ENCODE measurements at regions not wholly inside any gene's neighbourhood (a gene's known extent, or its start where the extent isn't known, plus 50 kb on each side); places are given as distances from the start of the nearest gene placed in this dataset.
"Not testable (repeated sequence)": the region's sequence is repeated elsewhere in the genome, so short reads cannot be mapped to it uniquely, and the experiment has no call there.

DNA sequence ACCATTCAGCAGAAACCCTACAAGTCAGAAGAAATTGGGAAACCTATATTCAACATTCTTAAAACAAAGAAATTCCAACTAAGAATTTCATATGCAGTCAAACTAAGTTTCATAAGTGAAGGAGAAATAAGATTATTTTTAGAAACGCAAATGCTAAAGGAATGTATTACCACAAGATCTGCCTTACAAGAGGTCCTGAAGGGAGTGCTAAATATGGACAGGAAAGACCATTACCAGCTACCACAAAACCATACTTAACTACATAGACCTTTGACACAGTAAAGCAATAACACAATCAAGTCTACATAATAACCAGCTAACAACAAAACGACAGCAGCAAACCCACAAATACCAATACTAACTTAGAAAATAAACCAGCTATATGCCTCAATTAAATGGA is 169.3 kb upstream of the FGF16 start:
- in situ Hi-C loops (cut with HindIII; ENCODE audit: low sequenced_read_pairs), result no loop called here
- TF ChIP-seq, protein P1, sequence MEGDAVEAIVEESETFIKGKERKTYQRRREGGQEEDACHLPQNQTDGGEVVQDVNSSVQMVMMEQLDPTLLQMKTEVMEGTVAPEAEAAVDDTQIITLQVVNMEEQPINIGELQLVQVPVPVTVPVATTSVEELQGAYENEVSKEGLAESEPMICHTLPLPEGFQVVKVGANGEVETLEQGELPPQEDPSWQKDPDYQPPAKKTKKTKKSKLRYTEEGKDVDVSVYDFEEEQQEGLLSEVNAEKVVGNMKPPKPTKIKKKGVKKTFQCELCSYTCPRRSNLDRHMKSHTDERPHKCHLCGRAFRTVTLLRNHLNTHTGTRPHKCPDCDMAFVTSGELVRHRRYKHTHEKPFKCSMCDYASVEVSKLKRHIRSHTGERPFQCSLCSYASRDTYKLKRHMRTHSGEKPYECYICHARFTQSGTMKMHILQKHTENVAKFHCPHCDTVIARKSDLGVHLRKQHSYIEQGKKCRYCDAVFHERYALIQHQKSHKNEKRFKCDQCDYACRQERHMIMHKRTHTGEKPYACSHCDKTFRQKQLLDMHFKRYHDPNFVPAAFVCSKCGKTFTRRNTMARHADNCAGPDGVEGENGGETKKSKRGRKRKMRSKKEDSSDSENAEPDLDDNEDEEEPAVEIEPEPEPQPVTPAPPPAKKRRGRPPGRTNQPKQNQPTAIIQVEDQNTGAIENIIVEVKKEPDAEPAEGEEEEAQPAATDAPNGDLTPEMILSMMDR (IDR thresholded peaks at IDR 0.05; ENCODE audit: low read depth, low read length, missing control alignments), result no peak
- DNase-seq (ENCODE audit: low read depth), result no peak
- H3K4me3 ChIP-seq (ENCODE audit: low read depth, low read length), result no peak overlapping the region

DNA sequence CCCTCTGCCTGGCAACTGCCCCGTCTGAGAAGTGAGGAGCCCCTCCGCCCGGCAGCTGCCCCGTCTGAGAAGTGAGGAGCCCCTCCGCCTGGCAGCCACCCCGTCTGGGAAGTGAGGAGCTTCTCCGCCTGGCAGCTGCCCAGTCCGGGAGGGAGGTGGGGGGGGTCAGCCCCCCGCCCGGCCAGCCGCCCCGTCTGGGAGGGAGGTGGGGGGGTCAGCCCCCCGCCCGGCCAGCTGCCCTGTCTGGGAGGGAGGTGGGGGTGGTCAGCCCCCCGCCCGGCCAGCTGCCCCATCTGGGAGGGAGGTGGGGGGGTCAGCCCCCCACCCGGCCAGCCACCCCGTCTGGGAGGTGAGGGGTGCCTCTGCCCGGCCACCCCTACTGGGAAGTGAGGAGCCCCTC is 167.8 kb upstream of the FGF16 start:
- H3K4me3 ChIP-seq (ENCODE audit: low read depth, low read length); DNase-seq (ENCODE audit: low read depth); in situ Hi-C loops (cut with HindIII; ENCODE audit: low sequenced_read_pairs): not testable (repeated sequence)

DNA sequence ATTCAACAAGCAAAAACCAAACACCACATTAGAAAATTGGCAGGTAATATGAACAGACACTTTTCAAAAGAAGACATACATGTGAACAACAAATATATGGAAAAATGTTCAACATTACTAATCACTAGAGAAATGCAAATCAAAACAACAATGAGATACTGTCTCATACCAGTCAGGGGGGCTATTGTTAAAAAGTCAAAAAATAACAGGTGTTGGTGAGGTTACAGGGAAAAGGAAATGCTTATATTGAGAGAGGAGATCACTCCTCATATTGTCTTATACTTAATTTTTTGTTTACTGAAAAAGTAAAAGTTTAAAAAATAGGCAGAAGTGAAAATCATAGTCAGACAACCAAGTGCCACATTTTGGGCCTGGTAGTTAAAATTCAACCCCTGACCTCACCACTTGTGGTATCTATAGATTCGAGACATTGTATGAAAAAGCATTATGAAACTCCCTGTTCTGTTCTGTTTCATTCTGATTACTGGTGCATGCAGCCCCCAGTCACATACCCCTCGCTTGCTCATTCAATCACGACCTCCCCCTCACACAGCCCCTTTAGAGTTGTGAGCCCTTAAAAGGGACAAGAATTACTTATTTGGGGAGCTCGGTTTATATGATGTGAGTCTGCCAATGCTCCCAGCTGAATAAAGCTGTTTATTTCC is 153.7 kb upstream of the FGF16 start:
- in situ Hi-C loops (cut with HindIII; ENCODE audit: low sequenced_read_pairs), result no loop called here

DNA sequence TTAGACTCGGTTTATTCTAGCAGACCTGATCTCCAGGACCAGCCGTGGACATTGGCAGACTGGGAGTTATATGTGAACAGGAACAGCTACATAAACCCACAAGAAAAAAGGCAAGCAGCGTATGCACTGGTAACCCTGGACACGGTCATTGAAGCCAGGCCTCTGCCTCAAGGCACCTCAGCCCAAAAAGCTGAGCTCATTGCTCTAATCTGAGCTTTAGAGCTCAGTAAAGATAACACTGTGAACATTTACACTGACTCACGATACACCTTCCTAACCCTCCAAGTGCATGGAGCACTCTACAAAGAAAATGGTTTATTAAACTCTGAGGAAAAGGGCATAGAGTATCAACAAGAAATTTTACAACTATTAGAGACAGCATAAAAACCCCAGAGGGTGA is 148.9 kb upstream of the FGF16 start:
- no peak for DNase-seq (ENCODE audit: low read depth)
- H3K4me3 ChIP-seq (ENCODE audit: low read depth, low read length), result no peak overlapping the region
- in situ Hi-C loops (cut with HindIII; ENCODE audit: low sequenced_read_pairs), result no loop called here
- TF ChIP-seq, protein P1 (IDR thresholded peaks at IDR 0.05; ENCODE audit: low read depth, low read length, missing control alignments), result no peak

More for the DNA sequence above, 153.7 kb upstream of the FGF16 start:
- H3K4me3 ChIP-seq (ENCODE audit: low read depth, low read length), result no peak overlapping the region
- no peak for DNase-seq (ENCODE audit: low read depth)
- TF ChIP-seq, protein P1 (IDR thresholded peaks at IDR 0.05; ENCODE audit: low read depth, low read length, missing control alignments), result no peak

DNA sequence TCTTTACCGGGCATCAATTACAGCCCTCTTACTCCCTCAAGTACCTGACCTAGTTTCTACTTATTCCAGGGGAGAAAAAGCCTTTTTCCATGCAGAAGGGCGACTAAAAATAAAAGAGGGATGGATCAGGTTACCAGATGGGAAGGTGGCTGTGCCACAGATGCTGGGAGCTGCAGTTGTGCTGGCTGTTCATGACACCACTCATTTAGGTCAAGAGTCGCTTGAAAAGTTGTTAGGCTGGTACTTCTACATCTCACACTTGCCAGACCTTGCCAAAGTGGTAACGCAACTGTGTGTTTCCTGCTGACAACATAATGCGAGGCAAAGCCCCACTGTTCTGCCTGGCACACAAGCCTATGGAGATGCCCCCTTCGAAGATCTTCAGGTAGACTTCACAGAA is 148.4 kb upstream of the FGF16 start:
- no peak overlapping the region for H3K4me3 ChIP-seq (ENCODE audit: low read depth, low read length)
- DNase-seq (ENCODE audit: low read depth), result no peak
- in situ Hi-C loops (cut with HindIII; ENCODE audit: low sequenced_read_pairs), result no loop called here
- TF ChIP-seq, protein P1 (IDR thresholded peaks at IDR 0.05; ENCODE audit: low read depth, low read length, missing control alignments), result no peak

DNA sequence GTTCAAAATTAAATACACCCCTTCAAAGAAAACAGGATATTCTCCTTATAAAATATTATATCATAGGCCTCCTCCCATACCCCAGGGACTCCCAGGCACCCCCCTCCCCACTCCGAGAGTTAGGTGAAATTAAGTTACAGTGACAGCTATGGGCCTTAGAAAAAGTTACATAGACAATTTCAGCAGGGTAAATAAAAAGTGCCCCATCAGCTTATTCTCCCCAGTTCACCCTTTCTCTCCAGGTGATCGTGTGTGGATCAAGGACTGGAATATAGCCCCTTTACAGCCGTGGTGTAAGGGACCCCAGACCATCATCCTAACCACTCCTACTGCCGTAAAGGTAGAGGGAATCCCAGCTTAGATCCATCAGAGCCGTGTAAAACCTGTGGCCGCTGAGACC is 147.6 kb upstream of the FGF16 start:
- DNase-seq (ENCODE audit: low read depth), result no peak
- TF ChIP-seq, protein P1 (IDR thresholded peaks at IDR 0.05; ENCODE audit: low read depth, low read length, missing control alignments), result no peak
- in situ Hi-C loops (cut with HindIII; ENCODE audit: low sequenced_read_pairs), result no loop called here
- no peak overlapping the region for H3K4me3 ChIP-seq (ENCODE audit: low read depth, low read length)

DNA sequence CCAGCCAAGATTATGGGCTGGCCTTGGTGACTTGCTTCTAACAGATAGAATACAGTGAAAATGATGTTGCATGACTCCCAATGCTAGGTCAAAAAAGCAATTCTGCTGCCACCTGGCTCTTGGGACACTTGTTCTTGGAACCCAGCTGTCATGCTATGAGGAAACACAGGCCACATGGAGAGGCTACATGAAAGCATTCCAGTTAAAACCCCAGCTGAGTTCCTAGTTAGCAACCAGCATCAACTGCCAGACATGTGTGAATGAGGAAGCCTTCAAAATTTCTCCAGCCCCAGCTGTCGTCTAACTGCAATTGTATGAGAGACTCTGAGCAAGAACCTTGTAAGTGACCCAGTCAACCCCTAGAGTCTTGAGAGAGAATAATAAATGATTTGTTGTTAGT is 105.2 kb upstream of the FGF16 start:
- DNase-seq (ENCODE audit: low read depth), result no peak
- no peak overlapping the region for H3K4me3 ChIP-seq (ENCODE audit: low read depth, low read length)
- TF ChIP-seq, protein P1 (IDR thresholded peaks at IDR 0.05; ENCODE audit: low read depth, low read length, missing control alignments), result no peak
- in situ Hi-C loops (cut with HindIII; ENCODE audit: low sequenced_read_pairs), result no loop called here
